ENCODE measurements at regions not wholly inside any gene's neighbourhood (a gene's known extent, or its start where the extent isn't known, plus 50 kb on each side); places are given as distances from the start of the nearest gene placed in this dataset.
A peak's percentile ranks its signal among the peaks of the same experiment; 100 is the strongest.
"Not testable (repeated sequence)": the region's sequence is repeated elsewhere in the genome, so short reads cannot be mapped to it uniquely, and the experiment has no call there.

DNA sequence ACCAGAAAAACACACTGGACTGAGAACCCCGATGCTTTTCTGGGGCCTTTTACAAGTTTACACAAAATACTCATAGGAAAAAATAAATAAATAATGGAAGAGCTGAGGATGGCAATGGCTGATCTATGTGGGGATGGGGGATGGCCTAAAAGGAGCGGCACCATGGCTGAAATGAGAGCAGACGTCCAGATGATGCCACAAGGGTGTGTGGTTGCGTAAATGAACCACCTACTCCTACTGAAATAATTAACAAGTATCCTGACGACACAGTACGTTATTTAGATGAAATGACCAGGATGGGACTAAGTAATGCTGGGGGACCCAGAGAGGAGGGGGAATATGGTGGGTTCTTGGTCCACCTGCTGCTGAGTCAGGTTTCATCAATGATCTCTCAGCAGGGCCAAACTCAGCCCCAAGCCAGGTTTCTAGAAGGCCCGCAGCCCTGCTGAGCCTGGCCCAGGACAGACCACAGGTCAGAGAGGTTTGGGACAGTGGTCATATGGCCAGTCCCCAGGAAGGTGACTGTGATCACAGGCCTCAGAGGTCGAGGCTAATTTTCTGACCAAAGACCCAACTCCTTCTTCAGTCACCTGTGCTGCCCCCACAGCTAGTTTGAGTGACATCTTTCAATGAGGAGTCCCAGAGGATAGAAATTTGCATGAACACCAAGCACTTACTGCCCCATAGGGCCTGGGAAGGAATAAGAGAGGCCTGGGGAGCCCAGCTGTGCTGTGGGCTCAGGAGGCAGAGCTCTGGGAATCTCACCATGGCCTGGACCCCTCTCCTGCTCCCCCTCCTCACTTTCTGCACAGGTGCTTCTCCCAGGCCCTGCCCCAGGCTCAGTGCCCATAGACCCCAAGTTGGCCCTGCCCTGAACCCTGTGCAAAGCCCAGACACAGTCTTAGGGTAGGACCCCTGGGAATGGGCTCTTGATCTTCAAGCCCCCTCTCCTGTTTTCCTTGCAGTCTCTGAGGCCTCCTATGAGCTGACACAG, 76.3 kb upstream of the IGLL5 start:
- DNase-seq: no peak

DNA sequence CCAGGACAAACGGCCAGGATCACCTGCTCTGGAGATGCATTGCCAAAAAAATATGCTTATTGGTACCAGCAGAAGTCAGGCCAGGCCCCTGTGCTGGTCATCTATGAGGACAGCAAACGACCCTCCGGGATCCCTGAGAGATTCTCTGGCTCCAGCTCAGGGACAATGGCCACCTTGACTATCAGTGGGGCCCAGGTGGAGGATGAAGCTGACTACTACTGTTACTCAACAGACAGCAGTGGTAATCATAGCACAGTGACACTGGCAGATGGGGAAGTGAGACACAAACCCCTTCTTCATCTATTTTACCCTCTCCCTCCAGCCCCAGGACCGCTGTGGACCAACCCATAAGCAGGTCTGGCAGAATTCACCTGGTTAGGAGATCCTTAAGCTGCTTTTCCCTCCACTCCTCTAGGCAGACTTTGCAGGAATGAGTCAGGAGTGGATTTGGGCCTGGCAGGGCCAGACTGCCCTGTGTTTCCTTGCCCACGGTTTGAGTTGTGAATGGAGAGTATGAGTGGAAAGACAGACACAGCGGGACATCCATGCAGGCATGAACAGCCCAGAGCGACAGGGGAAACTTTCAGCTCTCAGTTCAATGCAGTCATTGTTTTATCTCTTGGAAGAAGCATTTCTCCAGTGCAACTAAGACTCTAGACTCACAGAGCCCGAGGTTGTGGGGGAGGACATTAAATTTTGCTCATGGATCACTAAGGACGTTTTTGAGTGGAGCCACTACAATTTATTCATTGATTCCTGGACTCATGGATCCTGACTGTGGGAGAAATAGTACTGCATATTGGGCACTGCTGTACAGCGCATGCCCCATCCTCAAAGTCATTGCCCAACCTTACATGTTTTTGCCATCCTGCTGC, 75.3 kb upstream of the IGLL5 start:
- DNase-seq: no peak

DNA sequence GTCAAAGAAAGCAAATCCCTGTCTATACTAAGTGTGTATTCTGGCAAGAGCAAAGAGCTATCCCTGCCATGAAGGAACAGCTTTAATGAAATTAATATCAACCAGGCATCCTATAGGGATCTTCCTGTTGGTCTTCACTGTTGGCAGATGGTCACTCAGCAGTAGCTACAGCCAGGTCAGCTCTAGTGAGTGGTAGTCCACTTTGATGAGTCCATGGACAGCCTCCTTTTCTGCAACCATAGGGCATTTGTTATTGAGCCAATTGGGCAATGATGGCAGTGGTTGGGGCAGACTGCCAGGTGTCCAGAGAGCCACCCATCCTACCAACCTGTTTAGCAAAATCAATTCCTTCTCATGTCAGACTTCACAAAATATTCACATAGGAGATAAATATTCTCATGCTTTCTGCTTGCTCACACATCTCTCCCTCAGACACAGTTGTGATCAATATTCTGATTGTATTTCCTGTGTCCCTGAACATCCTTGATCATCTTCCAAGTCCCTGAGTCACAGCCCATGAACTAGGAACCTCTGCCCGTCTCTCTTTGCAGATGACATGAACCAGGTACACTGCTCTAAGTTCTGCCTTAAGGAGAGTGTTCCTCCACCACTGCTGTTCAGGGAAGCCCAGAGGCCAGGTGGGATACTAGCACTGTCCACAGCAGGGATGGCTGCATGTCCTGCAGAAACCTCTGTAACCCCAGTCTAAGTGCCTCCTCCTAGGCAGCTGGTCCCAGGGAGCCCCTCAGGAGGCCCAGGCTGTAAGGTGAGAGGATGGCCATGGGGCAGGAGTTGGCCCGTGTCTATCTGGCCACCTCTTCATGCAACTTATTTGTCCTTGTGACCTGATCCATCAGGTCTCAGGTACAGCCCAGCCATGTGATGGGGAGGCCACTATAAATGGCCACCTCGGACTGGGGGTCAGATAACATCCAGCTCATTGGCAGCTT, 74.2 kb upstream of the IGLL5 start:
- no peak for DNase-seq

DNA sequence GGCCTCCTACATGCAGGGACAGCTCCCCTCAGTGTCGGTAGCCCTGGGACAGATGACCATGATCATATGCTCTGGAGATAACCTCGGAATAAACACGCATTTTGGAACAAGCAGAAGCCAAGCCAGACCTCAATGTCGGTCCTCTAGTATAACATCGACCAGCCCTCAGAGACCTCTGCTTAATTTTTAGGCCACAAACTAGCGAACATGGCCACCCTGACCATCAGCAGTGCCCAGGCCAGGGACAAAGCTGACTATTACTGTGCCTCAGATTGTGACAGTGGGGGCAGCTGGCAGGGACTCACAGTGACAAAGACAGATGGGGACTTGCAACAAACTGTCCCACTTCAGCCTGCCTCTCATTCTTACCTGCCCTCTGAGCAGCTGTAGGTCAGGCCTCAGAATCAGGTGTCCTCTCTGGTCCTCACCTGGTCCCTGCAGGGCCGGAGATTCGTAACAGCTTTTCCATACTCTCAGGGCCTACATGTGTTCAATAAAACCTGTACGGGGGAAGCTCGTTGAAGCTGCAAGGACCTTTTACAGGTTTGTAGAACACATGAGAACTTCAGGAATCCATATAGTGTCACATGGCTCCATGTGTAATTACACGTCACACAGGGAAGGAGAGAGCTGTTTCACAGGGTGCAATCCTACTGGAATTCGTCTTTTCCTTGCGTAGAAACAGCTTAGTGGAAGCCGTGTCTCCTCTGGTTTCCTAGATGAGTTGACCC, 72.8 kb upstream of the IGLL5 start:
- peak; percentile 32 for DNase-seq

- DNase-seq: no peak
These were observed 72.0 kb upstream of the IGLL5 start for GRCh38 chr22:22815397-22816170.

DNA sequence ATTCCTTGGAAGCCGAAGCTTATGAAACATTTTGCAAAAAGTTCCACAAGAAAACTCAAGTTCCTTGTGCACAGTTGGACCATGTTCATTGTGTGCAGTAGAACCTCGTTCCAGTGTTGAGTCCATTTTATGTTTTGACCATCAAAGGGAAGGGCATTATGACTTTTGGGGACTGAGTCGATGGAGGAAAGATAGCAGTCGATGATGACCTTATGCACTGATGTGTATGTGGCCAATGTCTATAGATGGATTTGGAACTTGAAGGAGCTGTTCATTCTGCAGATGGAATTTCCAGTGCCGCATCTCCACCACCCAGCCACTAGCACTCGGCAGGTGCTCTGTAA, 71.5 kb upstream of the IGLL5 start:
- no peak for DNase-seq

DNA sequence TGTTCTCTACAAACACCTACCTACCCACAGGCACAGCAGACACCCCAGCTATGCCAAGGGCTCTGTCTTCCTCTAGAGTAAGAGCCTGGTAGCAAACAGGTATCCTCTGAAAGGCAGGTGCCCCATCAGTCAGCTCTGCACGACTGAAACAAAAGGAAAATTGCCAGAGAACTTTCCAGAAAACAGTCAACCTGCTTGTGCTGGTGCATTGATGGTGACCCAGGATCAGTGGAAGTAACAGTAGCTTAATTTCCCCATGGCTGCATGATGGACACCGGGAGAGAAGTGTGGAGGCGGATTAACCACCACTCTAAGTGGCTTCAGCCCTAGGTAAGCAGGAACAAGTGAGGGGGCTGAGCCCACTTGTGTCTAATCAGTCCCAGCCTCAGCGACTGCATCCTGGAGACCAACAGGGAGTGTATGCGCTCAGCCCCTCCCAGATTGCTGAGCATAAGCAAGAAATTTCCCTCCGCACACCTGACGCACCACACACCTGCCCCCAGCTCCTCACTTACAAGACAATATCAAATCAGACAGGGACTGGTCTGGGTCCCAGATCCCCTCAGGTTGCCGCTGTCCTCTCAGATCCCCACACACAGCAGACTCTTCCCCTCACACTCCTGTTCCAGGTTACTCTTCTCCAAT, 70.7 kb upstream of the IGLL5 start:
- DNase-seq: no peak

- DNase-seq: no peak
These were observed 70.0 kb upstream of the IGLL5 start for GRCh38 chr22:22817468-22818201.

DNA sequence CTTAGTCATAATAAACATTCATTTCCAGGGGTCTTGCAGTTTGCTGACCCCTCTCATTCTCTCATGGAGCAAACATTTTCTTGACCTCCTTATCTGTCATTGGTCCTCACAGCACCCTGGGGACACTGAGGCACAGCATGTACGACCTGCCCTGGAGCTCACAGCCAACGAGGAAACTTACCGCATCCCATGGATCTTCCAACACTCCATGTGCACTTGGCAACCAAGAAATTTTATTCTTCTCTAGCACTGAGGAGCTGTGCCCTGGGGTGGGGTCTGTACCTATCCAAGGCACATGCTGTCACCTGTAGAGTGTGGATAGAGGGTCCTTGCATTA, 69.4 kb upstream of the IGLL5 start:
- no peak for DNase-seq

- no peak for DNase-seq
These were observed 68.5 kb upstream of the IGLL5 start for GRCh38 chr22:22818861-22819855.

DNA sequence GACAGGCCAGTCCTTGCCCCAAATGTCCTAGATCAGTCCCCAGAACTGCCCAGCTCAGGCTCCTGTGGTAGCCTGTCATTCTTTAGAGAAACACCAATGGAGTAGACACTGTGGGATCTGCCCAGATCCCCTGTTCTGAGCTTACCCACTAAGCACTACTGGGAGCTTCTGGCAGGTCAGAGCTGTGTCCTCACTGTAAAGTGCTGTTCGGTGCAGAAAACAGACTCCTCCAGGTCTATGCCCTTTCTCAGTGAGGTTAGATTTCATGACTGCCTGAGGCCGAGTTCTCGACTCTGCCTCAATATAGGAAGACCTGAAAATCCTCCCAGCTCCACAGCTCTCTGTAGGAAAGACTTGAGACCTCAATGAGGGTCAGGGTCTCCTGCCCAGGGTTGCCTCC, 67.5 kb upstream of the IGLL5 start:
- no peak for DNase-seq

GRCh38 chr22:22820626-22821025, 67.0 kb upstream of the IGLL5 start:
- DNase-seq: no peak

DNA sequence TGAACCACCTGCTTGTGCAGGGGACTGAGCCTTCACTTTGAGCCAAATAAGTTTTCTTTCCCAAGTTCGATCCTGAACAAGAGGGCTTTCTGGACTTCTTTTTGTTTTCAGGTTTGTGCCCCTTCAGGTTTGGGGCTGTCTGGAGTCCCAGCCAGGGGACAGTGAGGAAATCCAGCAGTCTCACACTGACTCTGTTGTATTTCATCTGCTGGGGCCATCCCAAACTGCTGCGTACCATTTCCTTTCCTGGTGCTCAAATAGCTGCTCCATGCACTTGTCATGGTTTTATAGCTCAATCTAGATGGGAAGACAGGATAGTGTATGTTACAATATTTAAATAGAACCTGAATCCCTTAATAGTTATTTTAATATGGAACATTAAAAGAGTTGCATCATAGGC, 66.3 kb upstream of the IGLL5 start:
- DNase-seq: no peak

DNA sequence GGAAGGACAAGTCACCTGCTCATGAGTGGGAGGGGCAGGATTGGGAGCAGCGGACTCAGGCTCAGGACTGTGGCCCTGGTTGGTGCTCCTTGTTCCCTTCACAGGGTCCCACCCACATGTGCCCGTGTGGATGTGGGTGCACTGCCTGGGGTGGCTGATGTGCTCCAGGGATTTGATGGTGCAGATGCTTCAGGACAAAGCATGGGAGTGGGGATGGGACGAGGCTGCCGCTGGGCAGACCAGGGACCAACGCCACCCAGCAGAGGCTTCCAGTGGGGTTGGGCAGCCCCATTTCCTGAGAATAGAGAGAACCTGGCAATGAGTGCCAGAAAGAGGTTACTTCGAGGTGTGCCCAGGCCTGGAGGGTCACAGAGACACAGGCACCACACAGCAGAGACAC, 65.5 kb upstream of the IGLL5 start:
- DNase-seq: no peak

DNA sequence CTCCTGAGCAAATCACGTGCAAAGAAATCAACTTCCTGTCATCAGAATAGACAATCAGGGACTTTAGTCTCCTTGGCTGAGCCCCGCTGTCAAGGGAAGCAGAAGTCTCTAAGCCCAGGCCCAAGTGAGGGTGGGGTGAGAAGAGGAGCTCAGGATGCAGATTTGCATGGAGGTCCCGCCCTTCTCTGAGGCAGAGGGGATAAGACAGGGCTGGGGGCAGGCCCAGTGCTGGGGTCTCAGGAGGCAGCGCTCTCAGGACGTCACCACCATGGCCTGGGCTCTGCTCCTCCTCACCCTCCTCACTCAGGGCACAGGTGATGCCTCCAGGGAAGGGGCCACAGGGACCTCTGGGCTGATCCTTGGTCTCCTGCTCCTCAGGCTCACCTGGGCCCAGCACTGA, 65.1 kb upstream of the IGLL5 start:
- DNase-seq: not testable (repeated sequence)

- DNase-seq: no peak
These were observed 64.3 kb upstream of the IGLL5 start for GRCh38 chr22:22823131-22823810.

DNA sequence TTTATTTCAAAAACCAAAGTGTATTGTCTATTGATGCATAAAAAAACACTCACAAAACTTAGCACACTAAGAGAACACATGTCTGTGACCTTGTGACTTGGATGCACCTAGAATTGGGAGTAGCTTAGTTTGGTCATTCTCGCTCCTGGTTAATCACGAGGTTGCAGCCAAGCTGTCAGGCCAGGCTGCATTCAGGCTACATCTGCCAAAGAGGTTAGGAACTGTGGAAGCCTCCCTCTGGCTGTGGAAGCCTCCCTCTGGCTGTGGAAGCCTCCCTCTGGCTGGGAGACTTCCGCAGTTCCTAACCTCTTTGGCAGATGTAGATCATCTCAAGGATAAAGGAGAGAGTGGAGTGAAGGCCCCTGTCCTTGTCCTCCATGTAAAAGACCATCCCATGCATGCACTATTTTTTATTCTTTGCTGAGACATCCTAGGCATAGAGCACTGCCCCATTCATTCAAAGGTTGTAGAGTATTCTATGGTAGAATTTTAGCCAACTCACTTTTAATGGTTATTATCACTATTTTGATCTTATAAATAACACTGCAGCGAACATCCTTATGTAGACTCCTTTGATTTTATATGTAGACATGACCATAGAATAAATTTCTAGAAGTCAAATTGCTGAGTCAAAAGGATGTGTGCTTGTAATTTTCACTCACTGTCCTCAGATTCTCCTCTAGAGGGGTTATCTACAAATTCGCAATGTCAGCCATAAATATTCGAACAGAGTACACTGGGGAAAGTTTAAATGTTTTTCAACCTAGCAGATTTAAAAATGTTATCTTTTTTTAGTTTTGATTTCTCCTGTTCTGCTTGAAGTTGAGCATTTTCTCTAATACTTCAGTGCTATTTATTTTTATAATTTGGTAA, 63.0 kb upstream of the IGLL5 start:
- no peak for DNase-seq

Measured in islet precursor cell (in vitro differentiated cells).